Mesothelial cell of epicardium (in vitro differentiated cells): ENCODE measurements at regions not wholly inside any gene's neighbourhood (a gene's known extent, or its start where the extent isn't known, plus 50 kb on each side); places are given as distances from the start of the nearest gene placed in this dataset.

Experiments
- DNase-seq, 2 experiments: peaks; one replicate each; pipeline ENCODE4 v3.0.0; 2021; ENCODE audit warnings: low spot score in 2 of 2; ENCODE audit not compliant: unreplicated experiment in 2 of 2
- H3K27ac Mint-ChIP-seq: 2 replicates; pipeline ENCODE4 v1.8.0; 2021; ENCODE audit warnings: mixed read lengths
- H3K27me3 Mint-ChIP-seq: 2 replicates; pipeline ENCODE4 v1.8.0; 2021; ENCODE audit warnings: low read depth, mixed read lengths
- H3K36me3 Mint-ChIP-seq: 2 replicates; pipeline ENCODE4 v1.8.0; 2021; ENCODE audit warnings: mixed read lengths
- H3K4me1 Mint-ChIP-seq: 2 replicates; pipeline ENCODE4 v1.8.0; 2021; ENCODE audit warnings: mixed read lengths
- H3K4me3 Mint-ChIP-seq: 2 replicates; pipeline ENCODE4 v1.8.0; 2021; ENCODE audit warnings: mild to moderate bottlenecking, moderate library complexity, mixed read lengths
- H3K9me3 Mint-ChIP-seq: 2 replicates; pipeline ENCODE4 v1.8.0; 2021; ENCODE audit warnings: mixed read lengths
- CTCF ChIP-seq: fragments of 200-600 bp; sonication (generic); IDR thresholded peaks from one replicate; pipeline ENCODE4 v1.5.0; 2021; ENCODE audit warnings: antibody characterized with exemption; ENCODE audit not compliant: unreplicated experiment

GRCh38 chr7:9210114-9210513 lies 776.7 kb downstream of the NXPH1 start:
- Mint-ChIP-seq H3K4me1 (no peaks in the 10 kb centered on the region), H3K36me3 (no peaks in the 10 kb centered on the region), H3K9me3 (peaks cover 6% of the 10 kb centered on the region), H3K4me3 (no peak overlapping the region), H3K27ac (no peak overlapping the region), H3K27me3 (no peaks in the 10 kb centered on the region)
- no peak for DNase-seq
- TF ChIP-seq CTCF = no peak

GRCh38 chr7:9217204-9217603 lies 783.8 kb downstream of the NXPH1 start:
- Mint-ChIP-seq H3K4me1 (no peaks in the 10 kb centered on the region), H3K27ac (no peak overlapping the region), H3K36me3 (no peaks in the 10 kb centered on the region), H3K4me3 (no peak overlapping the region), H3K27me3 (no peaks in the 10 kb centered on the region), H3K9me3 (peaks cover 4% of the 10 kb centered on the region)
- TF ChIP-seq CTCF = no peak
- no peak for DNase-seq

- Mint-ChIP-seq H3K27ac (no peak overlapping the region), H3K27me3 (no peaks in the 10 kb centered on the region), H3K9me3 (peaks cover 18% of the 10 kb centered on the region), H3K4me1 (peaks cover under 1% of the 10 kb centered on the region), H3K36me3 (peaks cover 4% of the 10 kb centered on the region), H3K4me3 (no peak overlapping the region)
- no peak for DNase-seq
- TF ChIP-seq CTCF = no peak
Observed at GRCh38 chr7:9226500-9226899, 793.1 kb downstream of the NXPH1 start.

GRCh38 chr7:9231630-9232121 lies 798.3 kb downstream of the NXPH1 start:
- peaks cover 7% of the 10 kb centered on the region for H3K4me1 Mint-ChIP-seq
- DNase-seq = no peak
- H3K27me3 Mint-ChIP-seq = no peaks in the 10 kb centered on the region
- H3K27ac Mint-ChIP-seq = no peak overlapping the region
- no peaks in the 10 kb centered on the region for H3K36me3 Mint-ChIP-seq
- no peaks in the 10 kb centered on the region for H3K9me3 Mint-ChIP-seq
- H3K4me3 Mint-ChIP-seq = no peak overlapping the region
- TF ChIP-seq CTCF = no peak

GRCh38 chr7:9240001-9240400 lies 806.6 kb downstream of the NXPH1 start:
- no peak for TF ChIP-seq CTCF
- no peaks in the 10 kb centered on the region for H3K4me1 Mint-ChIP-seq
- DNase-seq = no peak
- H3K9me3 Mint-ChIP-seq = no peaks in the 10 kb centered on the region
- H3K27me3 Mint-ChIP-seq = no peaks in the 10 kb centered on the region
- H3K36me3 Mint-ChIP-seq = no peaks in the 10 kb centered on the region
- no peak overlapping the region for H3K27ac Mint-ChIP-seq
- H3K4me3 Mint-ChIP-seq = no peak overlapping the region

- no peak overlapping the region for H3K27ac Mint-ChIP-seq
- no peaks in the 10 kb centered on the region for H3K36me3 Mint-ChIP-seq
- no peaks in the 10 kb centered on the region for H3K4me1 Mint-ChIP-seq
- DNase-seq = no peak
- H3K27me3 Mint-ChIP-seq = no peaks in the 10 kb centered on the region
- H3K9me3 Mint-ChIP-seq = peaks cover 8% of the 10 kb centered on the region
- TF ChIP-seq CTCF = no peak
- H3K4me3 Mint-ChIP-seq = no peak overlapping the region
Observed at GRCh38 chr7:9241826-9242225, 808.4 kb downstream of the NXPH1 start.
